ENCODE measurements at regions not wholly inside any gene's neighbourhood (a gene's known extent, or its start where the extent isn't known, plus 50 kb on each side); places are given as distances from the start of the nearest gene placed in this dataset.
"Not testable (repeated sequence)": the region's sequence is repeated elsewhere in the genome, so short reads cannot be mapped to it uniquely, and the experiment has no call there.

GRCh38 chr5:110297152-110297670 is 429.3 kb downstream of the TMEM232 start:
- DNase-seq (ENCODE audit: low read depth in 2 of 2) = no peak

- DNase-seq (ENCODE audit: low read depth in 2 of 2) = no peak
These were observed 422.3 kb downstream of the TMEM232 start for GRCh38 chr5:110304176-110304575.

GRCh38 chr5:110306650-110307049 is 419.8 kb downstream of the TMEM232 start:
- no peak for DNase-seq (ENCODE audit: low read depth in 2 of 2)

- DNase-seq (ENCODE audit: low read depth in 2 of 2) = no peak
These were observed 417.2 kb downstream of the TMEM232 start for GRCh38 chr5:110309222-110309621.

- DNase-seq (ENCODE audit: low read depth in 2 of 2) = not testable (repeated sequence)
These were observed 409.9 kb downstream of the TMEM232 start for GRCh38 chr5:110316566-110316965.

GRCh38 chr5:110321117-110321516 is 405.4 kb downstream of the TMEM232 start:
- DNase-seq (ENCODE audit: low read depth in 2 of 2) = no peak

- DNase-seq (ENCODE audit: low read depth in 2 of 2) = no peak
These were observed 403.1 kb downstream of the TMEM232 start for GRCh38 chr5:110323357-110323756.

- no peak for DNase-seq (ENCODE audit: low read depth in 2 of 2)
These were observed 402.6 kb downstream of the TMEM232 start for GRCh38 chr5:110323832-110324231.

- no peak for DNase-seq (ENCODE audit: low read depth in 2 of 2)
These were observed 401.6 kb downstream of the TMEM232 start for GRCh38 chr5:110324876-110325275.

GRCh38 chr5:110329955-110330525 is 396.4 kb downstream of the TMEM232 start:
- no peak for DNase-seq (ENCODE audit: low read depth in 2 of 2)

GRCh38 chr5:110333384-110333783 is 393.1 kb downstream of the TMEM232 start:
- DNase-seq (ENCODE audit: low read depth in 2 of 2) = no peak

- no peak for DNase-seq (ENCODE audit: low read depth in 2 of 2)
These were observed 391.0 kb downstream of the TMEM232 start for GRCh38 chr5:110335361-110336066.

- no peak for DNase-seq (ENCODE audit: low read depth in 2 of 2)
These were observed 388.0 kb downstream of the TMEM232 start for GRCh38 chr5:110338341-110339083.

GRCh38 chr5:110339399-110339798 is 387.1 kb downstream of the TMEM232 start:
- DNase-seq (ENCODE audit: low read depth in 2 of 2) = no peak

- DNase-seq (ENCODE audit: low read depth in 2 of 2) = no peak
These were observed 384.6 kb downstream of the TMEM232 start for GRCh38 chr5:110341836-110342235.

GRCh38 chr5:110342683-110343082 is 383.8 kb downstream of the TMEM232 start:
- DNase-seq (ENCODE audit: low read depth in 2 of 2) = no peak

- no peak for DNase-seq (ENCODE audit: low read depth in 2 of 2)
These were observed 382.9 kb downstream of the TMEM232 start for GRCh38 chr5:110343616-110344015.

- no peak for DNase-seq (ENCODE audit: low read depth in 2 of 2)
These were observed 380.8 kb downstream of the TMEM232 start for GRCh38 chr5:110345623-110346022.

GRCh38 chr5:110346893-110347358 is 379.5 kb downstream of the TMEM232 start:
- no peak for DNase-seq (ENCODE audit: low read depth in 2 of 2)

- no peak for DNase-seq (ENCODE audit: low read depth in 2 of 2)
These were observed 378.7 kb downstream of the TMEM232 start for GRCh38 chr5:110347781-110348180.

GRCh38 chr5:110351430-110351829 is 375.0 kb downstream of the TMEM232 start:
- DNase-seq (ENCODE audit: low read depth in 2 of 2) = no peak

GRCh38 chr5:110354311-110354710 is 372.2 kb downstream of the TMEM232 start:
- no peak for DNase-seq (ENCODE audit: low read depth in 2 of 2)

Data from stimulated activated CD4-positive, alpha-beta T cell treated with anti-CD3 and anti-CD28 coated beads, Interleukin-1b, Interleukin-23, amount 100 ng/mL, for 1 hour (primary cell).